ENCODE measurements at regions not wholly inside any gene's neighbourhood (a gene's known extent, or its start where the extent isn't known, plus 50 kb on each side); places are given as distances from the start of the nearest gene placed in this dataset.

GRCh38 chr15:36221992-36222391, 357.4 kb upstream of the CDIN1 start:
- TF ChIP-seq SETDB1 (IDR thresholded peaks at IDR 0.05; ENCODE audit: insufficient read length, low read length) (peak; percentile 55), REPIN1 (tag by site-specific recombination; IDR thresholded peaks at IDR 0.05; ENCODE audit: low read depth) (no peak), ZNF776 (tag by site-specific recombination; IDR thresholded peaks at IDR 0.05; ENCODE audit: borderline replicate concordance) (no peak)
- no peak overlapping the region for H3K4me3 ChIP-seq (ENCODE audit: low read depth, low read length)
- no peaks in the 10 kb centered on the region for H3K4me1 ChIP-seq (ENCODE audit: control insufficient read depth, insufficient read depth, low read length)
- POLR2A ChIA-PET: no interaction called here
- H3K27ac ChIP-seq (ENCODE audit: extremely low read depth, low read depth, low read length): no peak overlapping the region
- CTCF ChIA-PET: no interaction called here
- H3K36me3 ChIP-seq (ENCODE audit: control insufficient read depth in 2 of 2, insufficient read depth in 1 of 2, low read length in 2 of 2): no peaks in the 10 kb centered on the region
- no peaks in the 10 kb centered on the region for H3K9me3 ChIP-seq (ENCODE audit: control insufficient read depth, insufficient read depth, low read depth, low read length)

- TF ChIP-seq ZNF701 (tag by site-specific recombination; IDR thresholded peaks at IDR 0.05): no peak
- peak; percentile 69 for TF ChIP-seq ZNF664 (tag by site-specific recombination; IDR thresholded peaks at IDR 0.05)
- 0 out of 2 replicates have a peak, but pooled peaks have one; percentile 31 for TF ChIP-seq BCL6B (tag by site-specific recombination; IDR thresholded peaks at IDR 0.05)
- no peaks in the 10 kb centered on the region for H3K36me3 ChIP-seq (ENCODE audit: control insufficient read depth in 2 of 2, insufficient read depth in 1 of 2, low read length in 2 of 2)
- H3K4me3 ChIP-seq (ENCODE audit: low read depth, low read length): no peak overlapping the region
- POLR2A ChIA-PET: no interaction called here
- H3K9me3 ChIP-seq (ENCODE audit: control insufficient read depth, insufficient read depth, low read depth, low read length): no peaks in the 10 kb centered on the region
- CTCF ChIA-PET: no interaction called here
- no peaks in the 10 kb centered on the region for H3K4me1 ChIP-seq (ENCODE audit: control insufficient read depth, insufficient read depth, low read length)
- no peak overlapping the region for H3K27ac ChIP-seq (ENCODE audit: extremely low read depth, low read depth, low read length)
Observed at GRCh38 chr15:36230776-36231175, 348.6 kb upstream of the CDIN1 start.

- TF ChIP-seq ZNF366 (tag by site-specific recombination; conservative IDR thresholded peaks at IDR 0.05) (no peak), ZNF341 (tag by site-specific recombination; IDR thresholded peaks at IDR 0.05; ENCODE audit: low read depth) (no peak), ZNF202 (tag by site-specific recombination; IDR thresholded peaks at IDR 0.05; ENCODE audit: borderline replicate concordance) (no peak), KLF1 (tag by site-specific recombination; IDR thresholded peaks at IDR 0.05) (no peak), KLF8 (tag by site-specific recombination; IDR thresholded peaks at IDR 0.05) (no peak), OSR2 (tag by site-specific recombination; IDR thresholded peaks at IDR 0.05) (no peak), ZNF621 (tag by site-specific recombination; IDR thresholded peaks at IDR 0.05) (no peak), ZNF843 (tag by site-specific recombination; IDR thresholded peaks at IDR 0.05) (no peak), GLI2 (tag by site-specific recombination; IDR thresholded peaks at IDR 0.05; ENCODE audit: borderline replicate concordance, low read depth) (no peak), ZNF629 (tag by site-specific recombination; IDR thresholded peaks at IDR 0.05) (no peak), PBX3 (CRISPR knock-in tag; IDR thresholded peaks at IDR 0.05) (no peak), ZNF266 (tag by site-specific recombination; IDR thresholded peaks at IDR 0.05; ENCODE audit: low read depth) (no peak), BCL6B (tag by site-specific recombination; IDR thresholded peaks at IDR 0.05) (no peak)
- Histone ChIP-seq H3K27ac (ENCODE audit: extremely low read depth, low read depth, low read length) (no peak overlapping the region), H3K4me3 (ENCODE audit: low read depth, low read length) (no peak overlapping the region), H3K9me3 (ENCODE audit: control insufficient read depth, insufficient read depth, low read depth, low read length) (no peaks in the 10 kb centered on the region), H3K4me1 (ENCODE audit: control insufficient read depth, insufficient read depth, low read length) (no peaks in the 10 kb centered on the region), H3K36me3 (ENCODE audit: control insufficient read depth in 2 of 2, insufficient read depth in 1 of 2, low read length in 2 of 2) (no peaks in the 10 kb centered on the region)
- CTCF ChIA-PET: no interaction called here
- POLR2A ChIA-PET: no interaction called here
Observed at GRCh38 chr15:36232491-36232890, 346.9 kb upstream of the CDIN1 start.

Data from HEK293 (cell line).